Transverse colon (tissue), 3 donors: ENCODE measurements at regions not wholly inside any gene's neighbourhood (a gene's known extent, or its start where the extent isn't known, plus 50 kb on each side); places are given as distances from the start of the nearest gene placed in this dataset.

Experiments
- POLR2A ChIP-seq: fragments of 450-650 bp; IDR thresholded peaks from one replicate; pipeline ENCODE4 v1.6.1; 2016; ENCODE audit warnings: antibody characterized with exemption, mild to moderate bottlenecking, moderate library complexity
- POLR2AphosphoS5 ChIP-seq, 3 donors: sonication (generic); formaldehyde crosslinking; IDR thresholded peaks; one replicate each; pipeline ENCODE4 v1.6.1; 2016; ENCODE audit warnings: antibody characterized with exemption in 3 of 3

DNA sequence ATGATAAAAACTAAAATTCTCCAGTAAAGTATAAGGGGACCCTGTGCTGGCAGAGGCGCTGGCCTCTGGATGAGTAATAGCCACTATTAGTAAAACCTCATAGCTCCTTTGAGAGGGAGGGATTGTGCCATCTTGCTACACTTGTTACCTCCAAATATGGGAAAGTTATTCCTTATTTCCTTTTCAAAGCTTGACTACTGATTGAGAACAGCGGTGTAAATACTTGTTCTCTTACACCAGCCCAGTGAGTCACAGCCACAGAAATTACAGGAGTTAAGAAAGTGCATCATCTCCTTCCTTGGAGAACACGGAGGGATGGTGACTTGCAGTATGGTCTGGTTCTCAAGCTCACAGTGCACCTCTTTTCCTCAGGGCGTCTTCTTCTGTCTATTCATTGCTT is 379.0 kb downstream of the EFNB2 start:
- TF ChIP-seq POLR2A (no peak), POLR2AphosphoS5 (IDR thresholded peaks at IDR 0.05) (no peak)
